ENCODE measurements at regions not wholly inside any gene's neighbourhood (a gene's known extent, or its start where the extent isn't known, plus 50 kb on each side); places are given as distances from the start of the nearest gene placed in this dataset.
A peak's percentile ranks its signal among the peaks of the same experiment; 100 is the strongest.

DNA sequence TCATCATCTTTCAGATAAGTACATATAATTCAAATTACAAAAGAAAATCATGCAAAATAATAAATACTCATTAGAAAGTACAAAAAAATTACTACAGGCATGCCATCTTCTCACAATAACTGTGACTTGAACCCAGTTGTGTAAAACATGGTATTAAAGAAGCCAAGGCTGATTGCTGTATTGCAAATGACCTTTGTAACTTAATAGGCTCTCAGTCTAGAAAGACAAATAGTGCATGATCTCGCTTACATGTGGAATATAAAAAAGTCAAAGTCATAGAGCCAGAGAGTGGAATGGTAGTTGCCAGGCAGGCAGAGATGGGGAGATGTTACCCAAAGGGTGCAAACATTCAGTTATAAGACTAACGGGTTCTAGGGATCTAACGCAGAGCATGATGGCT, 626.1 kb downstream of the COL12A1 start:
- Histone ChIP-seq H3K27ac (no peak overlapping the region), H3K4me1 (no peaks in the 10 kb centered on the region), H3K27me3 (no peaks in the 10 kb centered on the region), H3K4me3 (no peak overlapping the region), H3K9me3 (no peaks in the 10 kb centered on the region), H3K36me3 (no peaks in the 10 kb centered on the region)
- no peak for DNase-seq (ENCODE audit: low spot score)
- TF ChIP-seq, protein P1, sequence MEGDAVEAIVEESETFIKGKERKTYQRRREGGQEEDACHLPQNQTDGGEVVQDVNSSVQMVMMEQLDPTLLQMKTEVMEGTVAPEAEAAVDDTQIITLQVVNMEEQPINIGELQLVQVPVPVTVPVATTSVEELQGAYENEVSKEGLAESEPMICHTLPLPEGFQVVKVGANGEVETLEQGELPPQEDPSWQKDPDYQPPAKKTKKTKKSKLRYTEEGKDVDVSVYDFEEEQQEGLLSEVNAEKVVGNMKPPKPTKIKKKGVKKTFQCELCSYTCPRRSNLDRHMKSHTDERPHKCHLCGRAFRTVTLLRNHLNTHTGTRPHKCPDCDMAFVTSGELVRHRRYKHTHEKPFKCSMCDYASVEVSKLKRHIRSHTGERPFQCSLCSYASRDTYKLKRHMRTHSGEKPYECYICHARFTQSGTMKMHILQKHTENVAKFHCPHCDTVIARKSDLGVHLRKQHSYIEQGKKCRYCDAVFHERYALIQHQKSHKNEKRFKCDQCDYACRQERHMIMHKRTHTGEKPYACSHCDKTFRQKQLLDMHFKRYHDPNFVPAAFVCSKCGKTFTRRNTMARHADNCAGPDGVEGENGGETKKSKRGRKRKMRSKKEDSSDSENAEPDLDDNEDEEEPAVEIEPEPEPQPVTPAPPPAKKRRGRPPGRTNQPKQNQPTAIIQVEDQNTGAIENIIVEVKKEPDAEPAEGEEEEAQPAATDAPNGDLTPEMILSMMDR (IDR thresholded peaks at IDR 0.05) = no peak

DNA sequence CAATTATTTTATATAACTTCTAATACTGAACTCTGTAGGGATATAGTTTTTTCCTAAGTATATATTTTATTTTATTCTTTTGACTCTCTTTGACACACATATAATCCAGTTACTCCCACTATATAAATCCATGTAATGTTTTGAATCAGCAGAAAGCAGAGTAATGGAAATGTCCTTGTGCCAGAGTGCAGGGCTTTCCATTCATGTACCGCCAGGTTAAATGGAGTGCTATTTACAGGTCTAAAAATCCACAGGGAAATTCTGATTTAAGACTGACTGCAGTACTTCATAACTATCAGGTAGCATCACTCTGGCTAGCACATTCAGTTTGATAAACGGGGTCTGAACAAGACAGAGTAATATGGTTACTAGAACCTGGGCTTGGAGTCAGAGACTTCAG, 626.8 kb downstream of the COL12A1 start:
- Histone ChIP-seq H3K4me1 (no peaks in the 10 kb centered on the region), H3K27ac (no peak overlapping the region), H3K36me3 (no peaks in the 10 kb centered on the region), H3K27me3 (no peaks in the 10 kb centered on the region), H3K9me3 (no peaks in the 10 kb centered on the region), H3K4me3 (no peak overlapping the region)
- TF ChIP-seq, protein P1 (IDR thresholded peaks at IDR 0.05) = no peak
- DNase-seq (ENCODE audit: low spot score) = no peak

DNA sequence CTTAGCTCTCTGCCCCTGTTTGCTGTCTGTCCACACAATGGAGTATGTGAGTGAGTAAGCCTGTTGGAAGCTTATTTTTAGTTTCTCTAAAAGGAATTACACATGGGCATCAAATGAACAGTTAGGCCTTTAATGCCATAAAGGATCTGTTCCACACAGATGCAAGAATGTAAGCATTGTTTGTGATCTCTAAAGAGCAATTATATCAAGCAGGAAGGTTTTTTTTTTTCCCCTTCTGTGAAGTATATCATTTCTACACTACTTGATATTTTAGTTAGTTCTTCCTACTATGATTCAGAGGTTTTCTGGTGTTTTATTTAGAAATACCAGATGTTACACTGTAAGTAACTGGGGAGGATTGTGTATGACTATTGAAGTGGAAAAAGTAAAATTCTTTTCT, 627.5 kb downstream of the COL12A1 start:
- TF ChIP-seq, protein P1 (IDR thresholded peaks at IDR 0.05) = no peak
- Histone ChIP-seq H3K36me3 (no peaks in the 10 kb centered on the region), H3K27ac (no peak overlapping the region), H3K9me3 (no peaks in the 10 kb centered on the region), H3K4me3 (no peak overlapping the region), H3K4me1 (no peaks in the 10 kb centered on the region), H3K27me3 (no peaks in the 10 kb centered on the region)
- DNase-seq (ENCODE audit: low spot score) = no peak

DNA sequence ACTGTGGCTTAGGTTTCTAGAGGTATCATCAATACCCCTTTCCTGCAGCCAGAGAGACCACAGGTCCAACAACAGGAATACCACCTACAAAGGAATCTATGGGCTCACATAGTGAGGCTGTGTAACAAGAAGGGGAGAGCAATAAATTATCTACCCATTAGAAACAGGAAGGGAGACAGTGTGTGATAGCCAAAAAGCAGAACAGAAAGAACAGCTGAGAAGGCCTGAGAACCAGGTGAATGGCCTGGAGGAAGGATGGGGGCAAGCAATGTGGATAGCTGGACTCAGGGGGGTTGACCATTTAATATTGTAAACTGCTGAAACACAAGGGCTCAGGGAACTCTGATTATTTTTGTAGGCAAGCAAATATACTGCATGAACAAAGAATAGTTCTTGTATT, 628.2 kb downstream of the COL12A1 start:
- H3K36me3 ChIP-seq = no peaks in the 10 kb centered on the region
- no peaks in the 10 kb centered on the region for H3K4me1 ChIP-seq
- no peaks in the 10 kb centered on the region for H3K9me3 ChIP-seq
- no peak for DNase-seq (ENCODE audit: low spot score)
- H3K27ac ChIP-seq = no peak overlapping the region
- no peak overlapping the region for H3K4me3 ChIP-seq
- H3K27me3 ChIP-seq = no peaks in the 10 kb centered on the region
- TF ChIP-seq, protein P1 (IDR thresholded peaks at IDR 0.05) = no peak

DNA sequence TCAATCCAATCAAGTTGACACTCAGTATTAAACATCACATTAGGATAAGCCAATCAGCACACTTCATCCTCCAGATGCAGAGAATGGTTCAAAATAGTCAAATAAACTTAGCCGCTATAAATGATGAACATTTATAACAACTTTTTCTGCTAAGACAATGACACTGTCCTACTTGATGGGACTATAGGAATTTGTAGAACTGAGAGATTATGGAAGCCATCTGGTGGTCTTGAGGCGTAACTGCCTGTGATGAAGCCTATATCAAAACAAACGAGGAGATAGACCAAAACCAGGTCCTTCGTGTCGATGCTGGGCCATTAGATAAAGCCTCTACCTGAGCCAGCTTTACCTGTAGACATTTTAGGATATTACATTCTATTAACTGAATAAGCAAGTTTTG, 631.1 kb downstream of the COL12A1 start:
- Histone ChIP-seq H3K27ac (no peak overlapping the region), H3K4me3 (no peak overlapping the region), H3K36me3 (no peaks in the 10 kb centered on the region), H3K4me1 (no peaks in the 10 kb centered on the region), H3K27me3 (no peaks in the 10 kb centered on the region), H3K9me3 (no peaks in the 10 kb centered on the region)
- DNase-seq (ENCODE audit: low spot score) = no peak
- TF ChIP-seq, protein P1 (IDR thresholded peaks at IDR 0.05) = peak in 1 of 2 donors; percentile 56

DNA sequence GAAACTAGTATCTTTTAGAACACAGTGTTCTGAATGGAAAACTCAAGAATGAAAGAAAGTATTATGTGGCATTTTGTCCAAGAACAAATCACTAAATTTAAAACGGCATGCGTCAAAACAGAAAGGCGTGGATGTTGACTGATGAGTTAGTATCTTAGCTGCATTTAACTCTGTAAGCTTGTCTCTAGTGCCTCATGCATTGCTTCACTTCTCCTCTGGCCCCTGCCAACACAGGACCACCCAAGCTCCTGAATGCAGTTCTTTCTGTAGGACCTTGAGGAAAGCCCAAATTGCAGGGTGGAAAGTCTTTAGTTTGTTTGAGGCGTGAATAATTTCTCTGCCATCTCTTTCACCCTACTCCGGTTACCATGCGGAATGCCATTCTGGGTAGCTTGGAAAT, 632.2 kb downstream of the COL12A1 start:
- Histone ChIP-seq H3K4me3 (no peak overlapping the region), H3K4me1 (no peaks in the 10 kb centered on the region), H3K9me3 (no peaks in the 10 kb centered on the region), H3K27me3 (no peaks in the 10 kb centered on the region), H3K36me3 (no peaks in the 10 kb centered on the region), H3K27ac (no peak overlapping the region)
- no peak for DNase-seq (ENCODE audit: low spot score)
- TF ChIP-seq, protein P1 (IDR thresholded peaks at IDR 0.05) = no peak
